ENCODE measurements at regions not wholly inside any gene's neighbourhood (a gene's known extent, or its start where the extent isn't known, plus 50 kb on each side); places are given as distances from the start of the nearest gene placed in this dataset.

GRCh38 chr17:70678889-70679288, 509.6 kb downstream of the KCNJ2 start:
- H4K20me1 ChIP-seq (ENCODE audit: control insufficient read depth, extremely low read depth, insufficient read depth, low read length): no peaks in the 10 kb centered on the region
- peaks cover 4% of the 10 kb centered on the region for H3K27me3 ChIP-seq (ENCODE audit: control insufficient read depth, extremely low read depth, insufficient read depth, low read length)
- no peaks in the 10 kb centered on the region for H3K4me1 ChIP-seq (ENCODE audit: control insufficient read depth, extremely low read depth, insufficient read depth, low read length)
- H3K9me1 ChIP-seq (ENCODE audit: control insufficient read depth, extremely low read depth, insufficient read depth, low read length): no peaks in the 10 kb centered on the region
- FAIRE-seq (no peak), DNase-seq (ENCODE audit: low read depth, low spot score) (no peak)
- no peaks in the 10 kb centered on the region for H3K79me2 ChIP-seq (ENCODE audit: control insufficient read depth, insufficient read depth, low read length)
- no peaks in the 10 kb centered on the region for H3K9me3 ChIP-seq (ENCODE audit: control insufficient read depth, low read depth, low read length)
- H2AFZ ChIP-seq (ENCODE audit: control insufficient read depth, low read length): no peak overlapping the region
- TF ChIP-seq EZH2 (IDR thresholded peaks at IDR 0.05; ENCODE audit: low read length): no peak
- TF ChIP-seq, protein P1, sequence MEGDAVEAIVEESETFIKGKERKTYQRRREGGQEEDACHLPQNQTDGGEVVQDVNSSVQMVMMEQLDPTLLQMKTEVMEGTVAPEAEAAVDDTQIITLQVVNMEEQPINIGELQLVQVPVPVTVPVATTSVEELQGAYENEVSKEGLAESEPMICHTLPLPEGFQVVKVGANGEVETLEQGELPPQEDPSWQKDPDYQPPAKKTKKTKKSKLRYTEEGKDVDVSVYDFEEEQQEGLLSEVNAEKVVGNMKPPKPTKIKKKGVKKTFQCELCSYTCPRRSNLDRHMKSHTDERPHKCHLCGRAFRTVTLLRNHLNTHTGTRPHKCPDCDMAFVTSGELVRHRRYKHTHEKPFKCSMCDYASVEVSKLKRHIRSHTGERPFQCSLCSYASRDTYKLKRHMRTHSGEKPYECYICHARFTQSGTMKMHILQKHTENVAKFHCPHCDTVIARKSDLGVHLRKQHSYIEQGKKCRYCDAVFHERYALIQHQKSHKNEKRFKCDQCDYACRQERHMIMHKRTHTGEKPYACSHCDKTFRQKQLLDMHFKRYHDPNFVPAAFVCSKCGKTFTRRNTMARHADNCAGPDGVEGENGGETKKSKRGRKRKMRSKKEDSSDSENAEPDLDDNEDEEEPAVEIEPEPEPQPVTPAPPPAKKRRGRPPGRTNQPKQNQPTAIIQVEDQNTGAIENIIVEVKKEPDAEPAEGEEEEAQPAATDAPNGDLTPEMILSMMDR (optimal IDR thresholded peaks at IDR 0.05 in 1 of 3, IDR thresholded peaks at IDR 0.05 in 1 of 3, conservative IDR thresholded peaks at IDR 0.05 in 1 of 3; ENCODE audit: extremely low read depth in 1 of 3, insufficient read depth in 2 of 3, low read length in 3 of 3): no peak
- no peak overlapping the region for H3K4me3 ChIP-seq (ENCODE audit: control insufficient read depth in 2 of 3, extremely low read depth in 1 of 3, insufficient read depth in 2 of 3, low read depth in 1 of 3, low read length in 3 of 3)
- H3K27ac ChIP-seq (ENCODE audit: control insufficient read depth, insufficient read depth, low read length): no peak overlapping the region
- no peak overlapping the region for H3K4me2 ChIP-seq (ENCODE audit: control insufficient read depth, extremely low read depth, insufficient read depth, low read depth, low read length)
- H3K36me3 ChIP-seq (ENCODE audit: control insufficient read depth in 2 of 2, extremely low read depth in 1 of 2, insufficient read depth in 2 of 2, low read length in 2 of 2): no peaks in the 10 kb centered on the region
- H3K9ac ChIP-seq (ENCODE audit: control insufficient read depth, extremely low read depth, insufficient read depth, low read length): no peak overlapping the region
- dilution Hi-C loops (cut with MboI; ENCODE audit: extremely low pct_ligation_motif_present, low sequenced_read_pairs): no loop called here

DNA sequence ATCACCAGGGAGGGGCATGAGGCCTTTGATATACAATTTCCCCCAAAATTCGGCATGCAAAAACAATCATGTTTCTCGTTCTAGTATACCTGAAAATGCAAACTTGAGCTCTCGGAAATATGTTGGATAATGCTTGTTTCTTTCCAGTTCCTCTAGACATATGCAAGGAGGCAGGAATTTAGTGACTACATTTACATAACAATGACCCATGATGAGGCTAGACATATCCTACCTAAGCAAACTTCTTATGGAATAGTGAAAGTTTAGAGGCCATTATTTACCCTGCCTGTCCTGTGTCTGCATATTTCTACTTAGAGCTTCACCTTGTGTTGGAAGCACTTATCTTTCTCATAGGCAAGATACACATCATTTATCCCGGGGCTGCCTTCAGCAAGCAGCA, 514.6 kb downstream of the KCNJ2 start:
- Histone ChIP-seq H4K20me1 (ENCODE audit: control insufficient read depth, extremely low read depth, insufficient read depth, low read length) (no peaks in the 10 kb centered on the region), H2AFZ (ENCODE audit: control insufficient read depth, low read length) (no peak overlapping the region), H3K4me2 (ENCODE audit: control insufficient read depth, extremely low read depth, insufficient read depth, low read depth, low read length) (no peak overlapping the region), H3K9ac (ENCODE audit: control insufficient read depth, extremely low read depth, insufficient read depth, low read length) (no peak overlapping the region), H3K4me1 (ENCODE audit: control insufficient read depth, extremely low read depth, insufficient read depth, low read length) (no peaks in the 10 kb centered on the region), H3K79me2 (ENCODE audit: control insufficient read depth, insufficient read depth, low read length) (no peaks in the 10 kb centered on the region), H3K9me1 (ENCODE audit: control insufficient read depth, extremely low read depth, insufficient read depth, low read length) (no peaks in the 10 kb centered on the region), H3K9me3 (ENCODE audit: control insufficient read depth, low read depth, low read length) (no peaks in the 10 kb centered on the region), H3K27me3 (ENCODE audit: control insufficient read depth, extremely low read depth, insufficient read depth, low read length) (no peaks in the 10 kb centered on the region), H3K4me3 (ENCODE audit: control insufficient read depth in 2 of 3, extremely low read depth in 1 of 3, insufficient read depth in 2 of 3, low read depth in 1 of 3, low read length in 3 of 3) (no peak overlapping the region), H3K27ac (ENCODE audit: control insufficient read depth, insufficient read depth, low read length) (no peak overlapping the region), H3K36me3 (ENCODE audit: control insufficient read depth in 2 of 2, extremely low read depth in 1 of 2, insufficient read depth in 2 of 2, low read length in 2 of 2) (no peaks in the 10 kb centered on the region)
- FAIRE-seq (no peak), DNase-seq (ENCODE audit: low read depth, low spot score) (no peak)
- dilution Hi-C loops (cut with MboI; ENCODE audit: extremely low pct_ligation_motif_present, low sequenced_read_pairs): no loop called here
- TF ChIP-seq EZH2 (IDR thresholded peaks at IDR 0.05; ENCODE audit: low read length): no peak
- TF ChIP-seq, protein P1 (optimal IDR thresholded peaks at IDR 0.05 in 1 of 3, IDR thresholded peaks at IDR 0.05 in 1 of 3, conservative IDR thresholded peaks at IDR 0.05 in 1 of 3; ENCODE audit: extremely low read depth in 1 of 3, insufficient read depth in 2 of 3, low read length in 3 of 3): no peak

Data from keratinocyte (primary cell).